ENCODE measurements at regions not wholly inside any gene's neighbourhood (a gene's known extent, or its start where the extent isn't known, plus 50 kb on each side); places are given as distances from the start of the nearest gene placed in this dataset.
"Not testable (repeated sequence)": the region's sequence is repeated elsewhere in the genome, so short reads cannot be mapped to it uniquely, and the experiment has no call there.

GRCh38 chr17:70581459-70581858 lies 412.1 kb downstream of the KCNJ2 start:
- Mint-ChIP-seq H3K9me3 (no peaks in the 10 kb centered on the region), H3K27ac (no peak overlapping the region), H3K36me3 (ENCODE audit: low read depth) (no peaks in the 10 kb centered on the region), H3K27me3 (ENCODE audit: low read depth) (no peaks in the 10 kb centered on the region), H3K4me1 (ENCODE audit: low read depth) (no peaks in the 10 kb centered on the region), H3K4me3 (ENCODE audit: low read depth) (no peak overlapping the region)
- no peak for DNase-seq (ENCODE audit: low spot score)
- intact Hi-C loops (cut with micrococcal nuclease), result no loop called here

- Mint-ChIP-seq H3K27me3 (ENCODE audit: low read depth) (no peaks in the 10 kb centered on the region), H3K4me1 (ENCODE audit: low read depth) (no peaks in the 10 kb centered on the region), H3K4me3 (ENCODE audit: low read depth) (no peak overlapping the region), H3K9me3 (no peaks in the 10 kb centered on the region), H3K27ac (no peak overlapping the region), H3K36me3 (ENCODE audit: low read depth) (no peaks in the 10 kb centered on the region)
- DNase-seq (ENCODE audit: low spot score), result no peak
- intact Hi-C loops (cut with micrococcal nuclease), result no loop called here
Observed at GRCh38 chr17:70582777-70583176, 413.4 kb downstream of the KCNJ2 start.

- no peak for DNase-seq (ENCODE audit: low spot score)
- Mint-ChIP-seq H3K27me3 (ENCODE audit: low read depth) (no peaks in the 10 kb centered on the region), H3K4me1 (ENCODE audit: low read depth) (no peaks in the 10 kb centered on the region), H3K4me3 (ENCODE audit: low read depth) (no peak overlapping the region), H3K27ac (no peak overlapping the region), H3K36me3 (ENCODE audit: low read depth) (no peaks in the 10 kb centered on the region), H3K9me3 (no peaks in the 10 kb centered on the region)
- intact Hi-C loops (cut with micrococcal nuclease), result no loop called here
Observed at GRCh38 chr17:70584255-70584654, 414.9 kb downstream of the KCNJ2 start.

GRCh38 chr17:70588003-70588402 lies 418.7 kb downstream of the KCNJ2 start:
- Mint-ChIP-seq H3K27me3 (ENCODE audit: low read depth) (no peaks in the 10 kb centered on the region), H3K36me3 (ENCODE audit: low read depth) (no peaks in the 10 kb centered on the region), H3K4me3 (ENCODE audit: low read depth) (no peak overlapping the region), H3K4me1 (ENCODE audit: low read depth) (no peaks in the 10 kb centered on the region), H3K9me3 (no peaks in the 10 kb centered on the region), H3K27ac (no peak overlapping the region)
- intact Hi-C loops (cut with micrococcal nuclease), result no loop called here
- no peak for DNase-seq (ENCODE audit: low spot score)

GRCh38 chr17:70597774-70598173 lies 428.4 kb downstream of the KCNJ2 start:
- intact Hi-C loops (cut with micrococcal nuclease), result no loop called here
- H3K9me3 Mint-ChIP-seq, result no peaks in the 10 kb centered on the region
- H3K27ac Mint-ChIP-seq, result no peak overlapping the region
- DNase-seq (ENCODE audit: low spot score), result no peak
- no peak overlapping the region for H3K4me3 Mint-ChIP-seq (ENCODE audit: low read depth)
- no peaks in the 10 kb centered on the region for H3K36me3 Mint-ChIP-seq (ENCODE audit: low read depth)
- H3K27me3 Mint-ChIP-seq (ENCODE audit: low read depth), result no peaks in the 10 kb centered on the region
- H3K4me1 Mint-ChIP-seq (ENCODE audit: low read depth), result no peaks in the 10 kb centered on the region

GRCh38 chr17:70599198-70599597 lies 429.9 kb downstream of the KCNJ2 start:
- intact Hi-C loops (cut with micrococcal nuclease), result no loop called here
- H3K9me3 Mint-ChIP-seq, result no peaks in the 10 kb centered on the region
- H3K27ac Mint-ChIP-seq, result no peak overlapping the region
- H3K4me3 Mint-ChIP-seq (ENCODE audit: low read depth), result no peak overlapping the region
- no peaks in the 10 kb centered on the region for H3K4me1 Mint-ChIP-seq (ENCODE audit: low read depth)
- no peaks in the 10 kb centered on the region for H3K36me3 Mint-ChIP-seq (ENCODE audit: low read depth)
- DNase-seq (ENCODE audit: low spot score), result no peak
- no peaks in the 10 kb centered on the region for H3K27me3 Mint-ChIP-seq (ENCODE audit: low read depth)

- H3K4me3 Mint-ChIP-seq (ENCODE audit: low read depth); H3K9me3 Mint-ChIP-seq; intact Hi-C loops (cut with micrococcal nuclease); H3K27ac Mint-ChIP-seq; H3K27me3 Mint-ChIP-seq (ENCODE audit: low read depth); DNase-seq (ENCODE audit: low spot score); H3K36me3 Mint-ChIP-seq (ENCODE audit: low read depth); H3K4me1 Mint-ChIP-seq (ENCODE audit: low read depth): not testable (repeated sequence)
Observed at GRCh38 chr17:70599945-70600344, 430.6 kb downstream of the KCNJ2 start.

GRCh38 chr17:70603226-70603625 lies 433.9 kb downstream of the KCNJ2 start:
- no peaks in the 10 kb centered on the region for H3K4me1 Mint-ChIP-seq (ENCODE audit: low read depth)
- H3K9me3 Mint-ChIP-seq, result no peaks in the 10 kb centered on the region
- no peak overlapping the region for H3K27ac Mint-ChIP-seq
- no peaks in the 10 kb centered on the region for H3K36me3 Mint-ChIP-seq (ENCODE audit: low read depth)
- H3K4me3 Mint-ChIP-seq (ENCODE audit: low read depth), result no peak overlapping the region
- no peaks in the 10 kb centered on the region for H3K27me3 Mint-ChIP-seq (ENCODE audit: low read depth)
- intact Hi-C loops (cut with micrococcal nuclease), result no loop called here
- no peak for DNase-seq (ENCODE audit: low spot score)

GRCh38 chr17:70604854-70605253 lies 435.5 kb downstream of the KCNJ2 start:
- no peaks in the 10 kb centered on the region for H3K27me3 Mint-ChIP-seq (ENCODE audit: low read depth)
- intact Hi-C loops (cut with micrococcal nuclease), result no loop called here
- no peak overlapping the region for H3K4me3 Mint-ChIP-seq (ENCODE audit: low read depth)
- H3K4me1 Mint-ChIP-seq (ENCODE audit: low read depth), result no peaks in the 10 kb centered on the region
- H3K36me3 Mint-ChIP-seq (ENCODE audit: low read depth), result no peaks in the 10 kb centered on the region
- DNase-seq (ENCODE audit: low spot score), result no peak
- no peak overlapping the region for H3K27ac Mint-ChIP-seq
- H3K9me3 Mint-ChIP-seq, result no peaks in the 10 kb centered on the region

- intact Hi-C loops (cut with micrococcal nuclease), result no loop called here
- Mint-ChIP-seq H3K27ac (no peak overlapping the region), H3K9me3 (no peaks in the 10 kb centered on the region), H3K27me3 (ENCODE audit: low read depth) (no peaks in the 10 kb centered on the region), H3K36me3 (ENCODE audit: low read depth) (no peaks in the 10 kb centered on the region), H3K4me3 (ENCODE audit: low read depth) (no peak overlapping the region), H3K4me1 (ENCODE audit: low read depth) (no peaks in the 10 kb centered on the region)
- DNase-seq (ENCODE audit: low spot score), result no peak
Observed at GRCh38 chr17:70606086-70606485, 436.8 kb downstream of the KCNJ2 start.

GRCh38 chr17:70608193-70608592 lies 438.9 kb downstream of the KCNJ2 start:
- Mint-ChIP-seq H3K4me3 (ENCODE audit: low read depth) (no peak overlapping the region), H3K4me1 (ENCODE audit: low read depth) (no peaks in the 10 kb centered on the region), H3K9me3 (no peaks in the 10 kb centered on the region), H3K27me3 (ENCODE audit: low read depth) (no peaks in the 10 kb centered on the region), H3K36me3 (ENCODE audit: low read depth) (no peaks in the 10 kb centered on the region), H3K27ac (no peak overlapping the region)
- no peak for DNase-seq (ENCODE audit: low spot score)
- intact Hi-C loops (cut with micrococcal nuclease), result no loop called here

GRCh38 chr17:70608957-70609356 lies 439.6 kb downstream of the KCNJ2 start:
- Mint-ChIP-seq H3K27me3 (ENCODE audit: low read depth) (no peaks in the 10 kb centered on the region), H3K4me3 (ENCODE audit: low read depth) (no peak overlapping the region), H3K36me3 (ENCODE audit: low read depth) (no peaks in the 10 kb centered on the region), H3K9me3 (no peaks in the 10 kb centered on the region), H3K4me1 (ENCODE audit: low read depth) (no peaks in the 10 kb centered on the region), H3K27ac (no peak overlapping the region)
- no peak for DNase-seq (ENCODE audit: low spot score)
- intact Hi-C loops (cut with micrococcal nuclease), result no loop called here

- H3K36me3 Mint-ChIP-seq (ENCODE audit: low read depth), result no peaks in the 10 kb centered on the region
- no peak for DNase-seq (ENCODE audit: low spot score)
- H3K27ac Mint-ChIP-seq, result no peak overlapping the region
- no peaks in the 10 kb centered on the region for H3K4me1 Mint-ChIP-seq (ENCODE audit: low read depth)
- H3K4me3 Mint-ChIP-seq (ENCODE audit: low read depth), result no peak overlapping the region
- H3K27me3 Mint-ChIP-seq (ENCODE audit: low read depth), result no peaks in the 10 kb centered on the region
- H3K9me3 Mint-ChIP-seq, result no peaks in the 10 kb centered on the region
- intact Hi-C loops (cut with micrococcal nuclease), result no loop called here
Observed at GRCh38 chr17:70609566-70609965, 440.2 kb downstream of the KCNJ2 start.

- no peak overlapping the region for H3K27ac Mint-ChIP-seq
- H3K36me3 Mint-ChIP-seq (ENCODE audit: low read depth), result no peaks in the 10 kb centered on the region
- H3K4me3 Mint-ChIP-seq (ENCODE audit: low read depth), result no peak overlapping the region
- no peaks in the 10 kb centered on the region for H3K4me1 Mint-ChIP-seq (ENCODE audit: low read depth)
- no peaks in the 10 kb centered on the region for H3K9me3 Mint-ChIP-seq
- intact Hi-C loops (cut with micrococcal nuclease), result no loop called here
- H3K27me3 Mint-ChIP-seq (ENCODE audit: low read depth), result no peaks in the 10 kb centered on the region
- no peak for DNase-seq (ENCODE audit: low spot score)
Observed at GRCh38 chr17:70610161-70610560, 440.8 kb downstream of the KCNJ2 start.

Measured in activated T-helper 2 cell treated with anti-CD3 and anti-CD28 coated beads, Interferon-gamma antibody, Interleukin-2, Interleukin-4, amounts not matched to agents 10 μg/mL and 5 μg/mL and 100 μg/mL, durations not matched to agents 14 hours and 24 hours and 36 hours (primary cell).